T-helper 1 cell treated with Interleukin-12 subunit alpha and Interleukin-12 subunit beta and Interleukin-4 antibody, amounts not matched to agents 30 ng/mL and 1 ng/mL, for 36 hours (primary cell): ENCODE measurements at regions not wholly inside any gene's neighbourhood (a gene's known extent, or its start where the extent isn't known, plus 50 kb on each side); places are given as distances from the start of the nearest gene placed in this dataset.

Source experiments
- intact Hi-C: fragments of 100-400 bp; cut with micrococcal nuclease; formaldehyde crosslinking; loops from one replicate; pipeline ENCODE4 v1.15.1; 2024

- intact Hi-C loops: no loop called here
Observed at GRCh38 chr6:1091900-1092299, 220.0 kb upstream of the FOXQ1 start.

DNA sequence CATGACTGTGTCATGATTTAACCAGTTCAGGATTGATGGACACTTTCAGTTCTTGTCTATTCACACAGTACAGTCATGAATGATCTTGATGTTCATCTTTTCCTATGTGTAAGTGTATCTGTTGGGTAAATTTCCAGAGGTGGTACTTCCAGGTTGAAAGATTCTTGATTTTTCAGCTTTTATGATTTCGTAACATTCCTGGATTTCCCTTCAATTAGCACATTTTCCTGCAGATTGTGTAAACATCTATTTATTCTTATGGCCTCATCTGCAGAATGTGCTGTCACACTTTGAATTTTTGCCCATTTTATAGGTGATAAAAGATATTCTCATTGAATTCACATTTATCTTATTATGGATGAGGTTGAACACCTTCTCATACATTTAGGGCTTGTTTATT, 222.0 kb upstream of the FOXQ1 start:
- intact Hi-C loops: no loop called here

DNA sequence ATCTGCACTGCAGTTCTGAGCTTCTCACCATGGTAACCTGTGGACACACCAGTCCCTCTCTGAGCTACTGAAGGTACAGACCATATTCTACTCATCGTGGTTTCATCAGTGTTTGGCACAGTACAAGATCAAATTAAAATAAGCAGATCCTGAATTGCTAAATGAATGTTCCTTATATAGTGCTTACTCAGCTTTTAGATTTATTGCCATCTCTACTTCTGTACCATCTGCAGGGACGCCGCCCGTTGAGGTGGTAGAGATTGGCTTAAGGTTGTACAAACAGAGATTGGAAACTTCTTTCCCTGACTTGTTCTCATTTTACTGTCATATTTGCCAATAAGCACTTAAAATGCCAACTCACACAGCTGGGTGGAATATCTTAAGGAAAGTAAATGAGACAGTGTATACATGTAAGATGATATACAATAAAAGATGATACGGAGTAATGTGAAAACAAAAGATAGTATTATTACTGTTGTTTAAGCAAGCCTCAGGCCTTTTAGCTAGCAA, 223.4 kb upstream of the FOXQ1 start:
- intact Hi-C loops: no loop called here

DNA sequence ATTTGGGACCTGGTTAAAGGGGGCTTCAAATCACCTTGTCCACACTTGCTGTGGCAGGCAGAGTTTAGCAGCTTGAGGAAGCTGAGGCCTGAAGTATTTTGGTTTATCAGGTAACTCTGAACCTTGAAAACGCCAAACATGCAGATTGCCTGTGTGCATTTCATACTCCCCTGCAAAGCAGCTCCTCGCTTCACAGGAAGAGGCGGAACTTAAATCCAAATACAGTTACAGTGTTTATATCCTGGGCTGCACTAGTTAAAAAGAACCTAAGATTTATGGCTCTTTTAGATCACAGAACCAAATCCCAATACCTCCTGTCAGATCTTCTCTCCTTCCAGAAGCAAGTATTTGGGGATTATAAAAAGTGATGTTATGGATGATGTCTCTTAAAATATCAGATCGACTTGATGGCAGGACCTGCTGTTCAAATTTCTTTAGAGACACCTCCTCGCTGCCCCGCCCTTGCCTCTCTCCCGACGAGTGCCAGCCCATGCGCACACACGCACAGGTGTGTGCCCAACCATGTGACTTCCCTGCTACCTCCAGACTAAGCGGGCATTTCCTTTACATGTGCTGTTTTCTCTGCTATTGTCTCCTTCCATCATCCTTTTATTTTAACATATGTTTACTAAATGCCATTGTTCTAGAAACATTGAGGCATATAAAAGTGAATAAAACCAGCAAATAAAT, 224.6 kb upstream of the FOXQ1 start:
- intact Hi-C loops: no loop called here

DNA sequence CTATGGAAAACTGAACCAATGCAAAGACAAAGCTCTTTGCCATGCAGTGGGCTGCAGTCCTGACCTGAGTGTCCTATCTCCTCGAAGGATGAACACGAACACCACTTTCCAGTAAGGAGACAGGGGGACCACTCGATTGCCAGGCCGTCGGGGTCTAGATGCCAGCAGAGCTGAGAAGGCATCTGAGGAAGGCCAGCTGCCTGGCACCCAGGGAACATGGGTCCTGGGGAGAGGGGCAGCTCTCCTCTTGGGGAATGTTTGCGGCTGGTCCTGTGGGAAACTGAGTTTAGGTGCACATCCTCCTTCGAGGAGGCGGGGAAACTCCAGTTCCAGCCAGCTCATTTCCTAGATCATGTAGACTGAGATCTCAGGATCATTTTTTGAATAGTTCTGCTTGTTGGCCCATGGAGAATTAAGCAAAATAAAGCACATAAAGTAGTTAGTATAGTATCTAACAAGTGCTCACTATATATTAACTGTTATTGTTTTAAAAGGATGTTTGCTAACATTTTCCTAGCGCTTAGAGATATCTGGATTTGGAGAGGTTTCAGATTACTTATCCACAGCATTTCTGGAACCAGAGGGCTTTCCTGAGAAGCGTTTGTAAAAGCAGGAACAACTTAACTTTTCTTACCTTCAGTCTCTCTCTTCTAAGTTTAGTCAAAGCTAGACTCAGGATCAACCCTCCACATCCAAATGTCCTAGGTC, 225.3 kb upstream of the FOXQ1 start:
- intact Hi-C loops: no loop called here

DNA sequence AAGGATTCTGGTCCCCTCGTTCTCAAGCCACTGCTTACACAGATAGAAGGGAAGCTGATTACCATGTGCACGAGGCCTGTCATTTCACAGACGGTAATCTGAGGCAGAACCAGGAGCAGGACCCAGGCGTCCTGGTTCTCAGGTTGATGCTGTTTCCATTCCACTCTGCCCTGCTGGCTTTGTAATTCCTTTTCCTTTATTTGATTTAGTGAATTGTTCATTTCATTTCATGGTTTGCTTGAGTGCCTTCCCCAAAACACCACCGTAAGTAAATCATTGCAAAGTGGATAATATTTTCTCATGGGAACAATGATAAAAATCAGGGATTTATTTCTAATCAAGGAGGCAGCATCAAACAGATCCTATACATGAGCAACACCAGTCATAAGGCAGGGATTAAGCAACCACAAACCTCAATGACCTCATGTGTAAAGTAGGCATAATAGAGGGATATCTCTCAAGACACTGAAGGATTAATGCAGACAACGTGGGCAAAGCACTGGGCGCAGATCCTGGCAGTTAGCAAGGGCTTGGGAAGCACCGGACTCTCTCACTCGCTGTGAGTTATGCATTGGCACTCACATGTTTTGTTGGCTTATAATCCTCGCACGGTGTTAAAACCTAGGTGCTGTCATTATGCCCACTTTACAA, 229.5 kb upstream of the FOXQ1 start:
- intact Hi-C loops: no loop called here

DNA sequence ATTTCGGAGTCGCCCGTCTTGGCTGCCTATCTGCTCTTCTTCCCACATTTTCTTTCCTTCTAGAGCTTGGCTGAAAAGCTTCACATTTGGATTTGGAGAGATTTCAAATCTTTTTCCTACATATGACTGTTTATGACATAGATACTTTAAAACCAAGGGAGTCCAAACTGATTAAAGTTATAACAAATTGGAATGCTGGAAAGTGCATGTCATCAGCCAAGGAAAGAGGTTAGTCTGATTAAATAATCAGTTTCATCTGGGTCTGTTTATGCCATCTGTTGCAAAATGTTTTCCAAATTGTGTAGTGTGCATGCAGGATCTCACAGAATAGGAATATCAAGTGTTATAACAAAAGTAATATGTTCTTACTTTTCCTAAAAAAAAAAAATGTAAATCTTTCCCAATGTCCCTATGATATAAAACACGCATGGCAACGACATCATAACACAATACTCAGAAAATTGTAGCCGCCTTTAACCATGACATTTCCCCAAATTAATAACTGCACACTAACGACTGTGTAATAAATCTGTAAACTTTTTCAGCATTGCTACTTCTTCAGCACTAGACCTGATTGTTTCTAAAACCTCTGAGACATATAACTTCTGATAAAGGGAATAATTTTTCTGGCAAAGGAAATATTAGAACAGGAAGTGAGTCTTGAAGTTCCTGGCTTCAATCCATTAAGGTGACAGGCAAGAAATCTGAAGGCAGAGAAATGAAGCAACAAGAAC, 230.2 kb upstream of the FOXQ1 start:
- intact Hi-C loops: no loop called here

GRCh38 chr6:1080453-1081337, 231.2 kb upstream of the FOXQ1 start:
- intact Hi-C loops: no loop called here

DNA sequence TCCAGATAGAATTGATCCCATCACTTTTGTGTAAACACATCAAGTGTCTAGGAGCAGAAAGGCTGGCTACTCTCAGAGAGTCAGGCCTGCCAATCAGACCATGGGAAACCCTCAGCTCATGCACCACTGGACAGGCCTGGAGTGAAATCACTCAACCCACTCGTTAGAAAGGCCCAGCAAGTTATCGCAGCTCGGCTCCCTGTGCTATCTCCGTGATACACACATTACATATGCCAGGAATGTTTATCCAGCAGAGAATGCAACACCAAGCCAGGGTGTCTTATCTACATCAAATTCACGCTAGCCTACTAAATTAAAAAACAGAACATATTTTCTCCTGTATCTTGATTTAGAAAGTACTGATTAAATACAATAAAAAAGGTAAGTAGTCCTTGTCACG, 232.4 kb upstream of the FOXQ1 start:
- intact Hi-C loops: no loop called here

- intact Hi-C loops: no loop called here
Observed at GRCh38 chr6:1077478-1078416, 234.2 kb upstream of the FOXQ1 start.

DNA sequence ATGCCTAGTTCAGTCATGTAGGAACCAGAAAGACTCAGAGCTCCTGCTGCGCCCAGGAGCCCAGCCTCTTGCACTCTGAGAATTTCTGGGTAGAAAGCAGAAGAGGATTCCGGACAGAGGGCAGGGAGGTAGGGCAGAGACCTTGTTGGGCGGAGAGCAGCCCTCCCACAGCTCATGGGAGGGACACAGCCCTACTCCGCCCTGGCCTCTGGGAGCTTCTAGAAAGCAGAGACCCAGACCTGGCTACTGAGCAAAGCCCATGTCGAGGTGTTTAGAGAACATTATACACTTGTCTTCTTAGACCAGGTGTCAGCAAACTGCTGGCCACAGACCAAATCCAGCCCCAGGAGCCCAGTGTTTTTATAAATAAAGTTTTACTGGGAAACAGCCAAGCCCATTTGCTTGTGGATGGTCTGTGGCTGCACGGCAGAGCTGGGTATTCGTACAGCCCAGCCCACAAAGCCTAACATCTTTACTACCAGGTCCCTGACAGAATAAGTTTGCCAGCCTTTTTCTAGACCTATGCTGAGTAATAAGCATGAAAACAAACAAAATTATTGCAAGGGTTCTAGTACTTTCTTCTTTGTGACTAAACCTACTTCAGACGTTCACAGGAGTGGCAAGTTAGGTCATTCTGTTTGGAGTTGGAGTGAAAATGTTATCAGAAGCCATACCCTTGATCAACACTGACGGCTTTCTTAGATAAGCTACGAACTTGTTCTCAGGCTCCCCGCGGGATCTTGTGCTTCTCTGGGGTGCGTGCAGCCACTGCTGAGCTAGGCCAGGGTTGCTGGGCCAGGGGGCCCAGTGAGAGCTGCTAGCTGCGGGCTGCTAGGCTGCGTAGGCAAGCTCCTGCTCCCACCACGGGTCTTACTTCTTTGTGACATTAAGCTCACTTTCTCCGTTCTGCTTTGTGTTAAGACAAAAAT, 235.1 kb upstream of the FOXQ1 start:
- intact Hi-C loops: no loop called here

DNA sequence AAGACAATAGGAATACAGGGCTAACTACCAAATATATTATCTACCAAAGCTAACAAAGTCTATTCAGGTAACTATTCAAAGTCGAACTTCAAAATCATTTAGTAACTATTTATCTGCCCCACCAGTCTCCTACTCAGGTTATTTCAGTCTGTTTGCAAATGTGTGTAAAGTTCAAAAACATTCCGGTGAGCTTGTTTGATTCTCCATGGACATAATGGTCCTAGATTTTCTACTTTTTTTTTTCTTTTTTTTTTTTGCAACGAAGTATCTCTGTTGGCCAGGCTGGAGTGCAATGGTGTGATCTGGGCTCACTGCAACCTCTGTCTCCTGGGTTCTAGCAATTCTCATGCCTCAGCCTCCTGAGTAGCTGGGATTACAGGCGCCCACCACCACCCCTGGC, 236.0 kb upstream of the FOXQ1 start:
- intact Hi-C loops: no loop called here

DNA sequence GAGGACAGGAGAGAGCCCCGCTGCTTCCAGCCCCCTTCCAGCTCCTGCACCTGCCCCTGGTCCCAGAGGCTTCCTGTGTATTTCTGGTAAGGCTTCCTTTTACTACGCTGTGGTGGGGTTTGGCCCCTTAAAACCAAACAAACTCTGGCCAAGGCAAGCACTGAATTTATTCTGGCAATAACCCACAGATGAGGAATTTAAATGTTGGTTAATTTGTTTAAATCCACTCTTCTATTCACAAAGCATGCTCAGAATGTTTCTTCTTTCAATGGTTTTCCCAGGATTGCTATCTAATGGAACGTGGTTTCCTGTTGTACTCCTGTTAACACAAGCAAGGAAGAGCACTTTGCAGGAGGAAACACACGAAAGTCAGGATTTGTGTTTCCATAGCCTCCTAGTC, 236.5 kb upstream of the FOXQ1 start:
- intact Hi-C loops: no loop called here

DNA sequence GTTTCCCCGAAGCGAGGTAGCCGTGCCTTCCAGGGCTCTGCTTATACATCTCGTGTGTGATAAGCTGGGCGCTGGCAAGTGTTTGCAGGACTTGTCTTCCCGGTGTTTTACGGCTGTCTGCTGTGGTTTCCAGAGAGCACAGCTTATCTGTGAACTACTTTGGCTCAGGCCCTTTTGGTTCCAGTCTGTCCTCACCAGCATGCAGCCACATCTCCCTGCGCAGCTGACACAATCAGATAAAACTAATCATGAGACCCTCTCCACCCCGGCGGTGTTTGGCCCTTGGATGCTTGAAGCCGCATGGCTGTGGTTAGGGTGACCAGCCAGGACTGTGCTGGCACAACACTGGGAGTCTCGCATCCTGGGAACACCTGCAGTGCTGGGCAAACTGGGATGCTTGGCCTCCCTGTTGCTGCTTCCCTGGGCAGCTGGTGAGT, 241.8 kb upstream of the FOXQ1 start:
- intact Hi-C loops: no loop called here

- intact Hi-C loops: no loop called here
Observed at GRCh38 chr6:1068905-1069304, 243.0 kb upstream of the FOXQ1 start.

- intact Hi-C loops: no loop called here
Observed at GRCh38 chr6:1068068-1068467, 243.8 kb upstream of the FOXQ1 start.

GRCh38 chr6:1067346-1067745, 244.6 kb upstream of the FOXQ1 start:
- intact Hi-C loops: no loop called here

DNA sequence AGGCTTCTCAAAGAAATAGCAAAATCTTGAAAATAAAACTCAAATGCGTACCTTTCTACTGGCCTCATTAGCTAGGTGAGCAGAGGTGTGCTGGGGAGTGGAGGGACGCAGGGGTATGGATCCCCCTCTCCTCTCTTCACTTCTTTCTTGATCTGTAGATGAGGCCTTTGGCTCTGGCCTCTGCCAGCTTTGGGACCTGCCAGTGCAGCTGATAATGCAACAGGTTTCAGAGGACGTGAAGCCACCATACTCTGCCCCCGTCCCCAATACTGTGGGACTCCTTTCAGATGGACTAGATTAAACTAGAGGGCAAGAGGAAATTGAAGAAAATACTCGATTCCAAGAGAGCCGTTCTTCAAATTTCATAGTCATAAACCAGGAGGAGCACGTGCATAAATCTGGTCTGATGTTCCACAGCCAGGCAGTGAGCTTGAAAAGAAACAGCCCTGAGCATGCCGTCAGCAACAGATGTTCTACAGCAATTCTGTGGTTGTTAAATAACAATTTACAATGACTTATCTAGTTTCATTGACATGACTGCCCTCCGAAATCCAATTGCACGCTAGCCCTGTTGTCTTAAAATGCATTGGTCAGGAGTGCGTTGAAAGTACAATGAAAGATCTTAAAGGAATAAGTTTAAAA, 245.3 kb upstream of the FOXQ1 start:
- intact Hi-C loops: no loop called here
